ENCODE measurements at regions not wholly inside any gene's neighbourhood (a gene's known extent, or its start where the extent isn't known, plus 50 kb on each side); places are given as distances from the start of the nearest gene placed in this dataset.
A peak's percentile ranks its signal among the peaks of the same experiment; 100 is the strongest.

DNA sequence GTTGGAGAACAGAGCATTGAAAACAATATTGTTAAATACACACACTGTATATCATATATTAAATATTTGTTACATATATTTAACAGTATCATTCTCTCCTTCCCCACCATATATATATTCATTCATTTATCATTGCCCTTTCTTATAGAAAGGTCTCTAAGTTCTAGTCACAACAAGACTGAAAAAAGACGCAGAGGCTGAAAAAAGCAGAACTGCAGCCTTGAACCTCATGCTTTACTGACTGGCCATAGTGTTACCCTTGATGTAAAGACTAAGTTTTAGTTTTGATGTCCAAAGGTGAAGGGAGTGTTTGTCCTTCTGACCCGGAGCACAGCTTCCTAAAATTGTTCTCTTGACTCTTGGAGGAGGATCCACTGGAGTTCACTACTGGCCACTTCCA, 247.9 kb downstream of the PTEN start:
- DNase-seq = no peak

DNA sequence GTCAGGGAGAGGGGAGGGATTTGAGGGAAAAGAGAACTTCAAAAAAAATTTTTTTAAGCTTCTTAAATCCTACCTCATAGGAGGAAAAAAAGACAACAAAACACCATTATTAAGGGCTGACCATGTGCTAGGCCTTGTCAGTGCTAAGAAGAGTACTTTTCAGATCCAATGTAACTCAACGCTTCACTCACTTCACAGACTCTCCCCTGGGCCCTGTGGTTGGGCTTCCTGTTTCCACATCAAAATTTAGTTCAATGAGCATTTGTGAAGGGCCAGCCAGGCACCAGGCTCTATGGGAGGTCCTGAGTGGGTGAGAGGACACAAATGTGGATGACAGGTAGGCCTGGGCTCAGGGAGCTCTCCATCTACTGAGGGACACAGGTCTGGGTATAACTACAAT, 249.8 kb downstream of the PTEN start:
- no peak for DNase-seq

DNA sequence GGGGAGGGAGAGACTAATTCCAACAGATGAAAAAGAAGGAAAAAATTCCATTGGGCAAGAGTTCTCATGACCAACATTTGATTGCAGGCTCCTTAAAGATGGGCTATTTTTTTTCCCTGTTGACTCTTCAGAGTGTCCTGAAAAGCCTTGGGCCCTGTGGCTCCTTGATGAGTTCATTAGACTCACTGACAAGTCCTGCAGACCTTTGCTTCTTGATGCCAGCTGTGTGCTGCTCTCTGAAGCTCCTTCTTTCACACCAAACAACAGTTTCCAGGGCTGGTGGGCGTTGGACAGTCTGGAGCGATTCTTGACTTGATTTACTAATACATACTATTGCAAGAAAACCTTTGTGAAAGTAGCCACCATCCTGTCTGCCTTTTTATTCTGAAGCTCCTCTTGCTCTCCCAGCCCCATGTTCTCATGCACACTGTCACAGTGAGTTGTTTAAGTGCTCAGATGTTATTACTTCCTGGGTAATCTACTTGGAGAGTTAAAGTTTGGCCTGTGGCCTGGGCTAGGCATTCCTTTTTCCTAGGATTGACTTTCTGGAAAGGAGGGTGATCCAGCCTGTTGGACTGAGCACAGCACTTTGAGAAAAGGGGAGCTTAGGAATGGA, 250.3 kb downstream of the PTEN start:
- DNase-seq = no peak

DNA sequence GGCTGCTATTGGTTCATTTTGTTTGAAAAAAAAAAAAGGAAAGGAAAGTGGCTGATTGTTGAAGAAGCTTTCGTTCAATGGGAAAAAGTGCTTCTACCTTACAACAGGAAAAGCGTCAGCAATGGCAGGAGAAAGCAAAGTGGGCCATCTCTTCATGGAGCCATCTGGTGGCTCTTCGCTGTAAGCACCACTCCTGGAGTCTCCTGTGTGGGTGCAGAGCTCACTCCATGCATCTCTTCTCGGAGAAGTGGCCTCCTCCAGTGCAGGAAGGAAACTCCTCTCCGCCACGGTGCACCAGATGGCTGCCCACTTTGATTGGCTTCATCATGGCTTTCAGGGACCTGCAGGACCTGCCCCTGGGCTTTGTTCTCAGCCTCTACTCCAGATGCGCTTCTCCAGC, 250.9 kb downstream of the PTEN start:
- no peak for DNase-seq

DNA sequence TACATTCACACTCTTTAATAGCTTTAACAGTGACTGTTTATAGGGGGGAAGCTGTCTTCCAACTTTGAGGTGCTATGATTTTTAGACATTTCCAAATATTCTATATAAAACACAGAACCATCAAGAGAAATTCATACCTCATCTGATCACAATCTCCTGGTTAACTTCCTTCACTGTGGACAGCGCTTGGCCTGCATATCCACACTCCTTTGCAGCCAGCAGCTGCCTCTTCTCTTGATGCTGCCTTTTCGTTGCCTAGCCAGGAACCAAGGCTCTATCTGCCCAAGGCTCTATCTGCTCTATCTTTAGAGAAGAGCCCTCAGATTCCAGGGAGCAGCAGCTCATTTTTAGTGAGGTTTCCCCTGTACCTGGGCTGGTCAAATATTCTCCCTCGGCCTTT, 252.0 kb downstream of the PTEN start:
- DNase-seq = no peak

DNA sequence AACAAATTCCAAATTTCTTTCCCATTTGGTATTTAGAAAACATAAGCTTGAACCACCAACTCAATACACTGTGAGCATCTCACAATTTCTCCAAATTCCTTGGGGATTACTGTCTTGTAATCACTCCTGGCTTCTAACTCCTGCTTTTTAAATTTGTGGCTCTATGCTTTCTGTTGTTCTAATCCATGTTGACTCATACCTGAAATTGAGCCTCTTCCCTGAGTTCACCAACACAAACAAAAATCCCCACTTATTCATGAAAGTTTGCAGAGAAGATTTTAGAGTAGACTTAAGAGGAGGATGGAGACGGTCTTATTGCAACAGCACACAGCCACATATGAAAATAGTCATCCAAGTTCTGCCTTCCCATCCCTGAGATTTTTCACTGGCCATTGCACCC, 252.5 kb downstream of the PTEN start:
- no peak for DNase-seq

DNA sequence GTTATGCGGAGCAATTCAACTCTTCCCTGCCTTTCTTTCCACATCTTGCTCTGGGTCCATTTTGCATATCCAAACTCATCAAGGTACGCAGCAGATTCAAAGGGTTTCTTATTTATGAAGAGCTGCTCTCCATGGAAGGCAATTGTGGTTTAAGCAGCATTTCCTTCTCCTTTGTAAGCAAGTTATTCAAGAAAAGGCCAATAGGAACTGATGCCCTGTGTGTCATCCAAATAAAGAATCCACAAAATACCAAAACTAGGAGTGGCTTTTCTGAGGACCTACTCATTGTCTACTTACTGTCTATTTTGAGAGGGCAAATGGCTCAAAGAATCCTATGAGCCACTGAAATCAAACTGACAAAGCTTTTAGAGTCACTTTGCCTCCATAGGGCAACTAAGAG, 253.1 kb downstream of the PTEN start:
- DNase-seq = no peak

DNA sequence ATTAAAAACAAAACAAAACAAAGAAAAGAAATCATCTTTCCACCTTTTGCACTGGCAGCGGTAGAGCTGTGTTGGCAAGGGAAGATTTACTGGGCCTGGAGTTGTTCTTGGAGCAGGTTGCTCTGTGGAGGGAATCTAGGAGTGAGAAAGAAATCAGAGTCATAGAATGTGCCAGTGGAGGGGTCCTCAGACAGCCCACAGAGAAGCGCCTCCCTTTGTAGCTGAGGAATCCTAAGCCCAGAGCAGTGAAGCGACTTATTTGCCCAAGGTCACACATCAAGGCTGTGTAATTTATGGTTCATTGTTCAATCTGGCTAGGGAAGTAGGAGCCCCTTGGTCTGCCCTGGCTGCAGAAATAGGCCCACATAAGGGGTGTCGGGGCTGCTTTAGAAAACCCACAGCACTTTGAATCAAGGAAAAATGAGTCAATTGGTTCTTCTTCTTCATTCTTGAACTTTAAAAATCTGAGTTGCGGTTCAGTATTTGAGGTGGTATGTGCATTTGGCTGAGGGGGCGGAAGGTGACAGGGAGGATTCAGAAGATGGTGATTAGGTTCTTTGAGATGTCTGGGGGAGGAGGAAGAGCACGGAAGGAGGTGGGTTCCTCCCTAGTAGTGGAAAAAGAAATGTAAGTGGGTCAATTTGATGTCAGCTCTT, 253.7 kb downstream of the PTEN start:
- DNase-seq = peak; percentile 67

DNA sequence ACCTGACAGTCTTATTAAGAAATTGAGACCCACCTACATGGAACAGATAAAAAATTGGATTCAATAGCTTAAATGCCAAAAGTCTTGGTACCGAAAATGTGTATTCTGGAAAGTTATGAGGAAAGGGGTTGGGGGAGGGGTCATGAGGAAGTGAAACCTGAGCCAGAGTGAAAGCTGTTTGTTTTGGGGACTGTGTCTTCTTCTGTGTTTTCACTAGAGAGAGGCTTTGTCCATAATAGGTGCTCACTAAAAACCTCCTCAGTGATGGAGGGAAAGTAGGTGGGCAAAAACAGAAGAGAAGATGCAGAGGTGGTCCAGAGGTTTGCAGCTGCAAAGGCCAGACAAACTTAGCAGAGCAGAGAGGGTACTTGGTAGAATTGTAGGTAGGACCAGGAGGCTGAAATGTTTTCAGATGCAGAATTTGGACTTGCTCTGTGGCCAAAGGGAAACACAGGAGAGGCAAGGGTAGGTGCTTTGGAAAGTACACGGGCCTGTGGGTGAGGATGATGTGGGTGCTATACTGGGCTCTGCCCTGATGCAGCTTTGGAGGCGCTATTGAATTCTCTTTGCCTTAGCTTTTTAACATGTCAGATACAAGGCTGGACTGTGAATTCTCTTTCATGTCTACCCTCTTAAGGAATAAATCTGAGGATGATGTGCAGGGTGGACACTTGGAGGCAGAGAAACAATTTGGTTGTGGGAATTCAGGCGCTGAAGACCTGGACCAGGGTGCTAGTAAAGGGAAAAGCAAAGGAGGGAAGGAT, 254.6 kb downstream of the PTEN start:
- no peak for DNase-seq

DNA sequence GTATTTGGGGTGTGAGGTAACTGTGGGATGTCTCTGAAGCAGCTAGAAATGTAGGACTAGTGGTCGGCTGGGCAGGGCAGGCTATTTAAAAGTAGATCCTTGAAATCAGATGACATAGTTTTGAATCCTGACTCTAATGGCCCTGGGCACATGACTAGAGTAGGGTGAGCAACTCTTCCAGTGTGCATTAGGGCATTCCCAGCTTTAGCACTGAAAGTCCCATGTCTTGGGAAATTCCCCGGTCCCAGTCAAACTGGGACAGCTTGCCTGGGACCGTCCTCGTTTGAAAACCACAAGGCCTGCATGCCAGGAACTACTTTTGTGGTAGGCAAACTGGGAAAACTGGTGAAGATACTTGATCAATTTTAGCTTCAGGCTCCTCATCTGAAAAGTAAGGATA, 255.3 kb downstream of the PTEN start:
- no peak for DNase-seq

DNA sequence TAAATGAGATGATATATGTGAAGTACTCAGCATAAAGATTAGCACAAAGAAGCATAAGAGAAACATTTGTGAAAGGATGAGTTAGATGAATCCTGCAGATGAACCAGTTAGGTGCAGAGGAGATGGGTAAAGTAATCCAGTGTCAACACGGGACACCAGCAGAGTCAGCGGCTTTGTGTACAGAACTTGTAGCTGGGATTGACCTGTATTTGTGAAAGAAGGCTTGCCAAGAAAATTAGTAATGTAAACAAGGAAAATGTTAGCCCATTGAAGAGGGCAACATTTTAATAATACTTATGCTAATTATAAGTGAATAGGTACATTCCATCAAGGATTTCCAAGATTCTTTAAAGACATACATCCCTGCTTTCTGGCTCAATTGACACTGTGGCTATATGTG, 255.7 kb downstream of the PTEN start:
- DNase-seq = no peak

DNA sequence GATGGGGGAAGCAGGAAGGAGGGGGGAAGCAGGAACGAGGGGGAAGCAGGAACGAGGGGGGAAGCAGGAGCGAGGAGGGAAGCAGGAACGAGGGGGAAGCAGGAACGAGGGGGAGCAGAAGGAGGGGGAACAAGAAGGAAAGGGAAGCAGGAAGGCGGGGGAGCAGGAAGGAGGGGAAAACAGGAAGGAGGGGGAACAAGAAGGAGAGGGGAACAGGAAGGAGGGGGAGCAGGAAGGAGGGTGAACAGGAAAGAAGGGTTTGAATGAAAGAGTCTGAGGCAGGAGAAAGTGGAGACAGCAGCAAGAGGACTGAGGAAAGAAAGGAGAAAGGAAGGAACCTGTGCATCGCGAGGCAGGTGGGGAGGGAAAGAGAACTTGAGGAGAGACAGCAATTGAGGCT, 256.6 kb downstream of the PTEN start:
- no peak for DNase-seq

DNA sequence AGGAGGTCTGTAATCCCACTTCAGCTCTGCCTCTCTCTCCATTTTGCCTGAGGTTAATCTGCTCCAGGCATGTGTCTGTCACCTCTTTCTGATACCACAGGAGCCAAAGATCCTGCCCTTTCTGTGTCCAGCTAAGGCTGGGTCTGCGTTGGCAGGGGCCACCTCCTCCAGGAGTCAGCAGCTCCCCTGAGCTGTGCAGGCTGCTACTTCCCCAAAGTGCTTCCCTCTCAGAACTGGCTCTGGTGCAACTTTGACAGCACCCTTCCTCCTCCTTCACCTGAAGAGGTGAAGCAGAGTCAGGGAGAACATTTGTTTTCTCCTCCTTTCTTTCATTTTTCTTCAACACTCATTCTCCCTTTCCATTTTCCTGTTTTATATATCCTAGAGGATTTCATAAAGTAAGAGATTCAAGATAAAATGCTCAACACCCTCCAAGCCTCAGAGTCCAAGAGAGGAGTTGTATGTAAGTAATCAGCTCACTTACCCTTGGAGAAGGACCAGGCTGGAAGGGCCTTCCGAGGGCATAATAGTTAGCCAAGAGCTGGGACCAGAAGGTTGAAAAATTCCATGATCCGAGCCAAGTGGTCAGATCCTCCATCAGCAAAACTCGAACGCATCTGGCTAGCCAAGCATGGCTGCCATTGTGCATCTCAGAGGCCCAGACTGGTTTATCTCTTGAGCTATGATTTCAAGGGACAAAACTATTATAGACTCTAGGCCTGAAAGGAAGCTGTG, 257.3 kb downstream of the PTEN start:
- DNase-seq = no peak

DNA sequence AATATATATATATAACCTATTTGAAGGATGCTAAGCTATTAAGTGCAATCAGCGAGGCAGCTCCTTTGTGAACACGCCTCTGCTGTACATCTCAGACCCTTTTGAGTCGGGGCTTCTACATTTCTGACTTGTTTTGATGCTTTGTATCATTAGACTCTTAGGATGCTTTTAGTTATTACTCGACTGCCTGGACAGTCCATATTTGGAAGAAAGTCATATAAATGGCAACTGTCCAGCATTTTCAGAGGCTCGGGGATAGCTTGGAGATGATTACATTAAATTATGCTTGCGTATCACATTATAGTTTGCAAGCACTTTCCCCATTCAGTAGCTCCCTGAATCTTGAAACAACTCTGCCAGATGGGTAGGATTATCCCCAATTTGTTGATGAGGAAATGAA, 257.9 kb downstream of the PTEN start:
- no peak for DNase-seq

DNA sequence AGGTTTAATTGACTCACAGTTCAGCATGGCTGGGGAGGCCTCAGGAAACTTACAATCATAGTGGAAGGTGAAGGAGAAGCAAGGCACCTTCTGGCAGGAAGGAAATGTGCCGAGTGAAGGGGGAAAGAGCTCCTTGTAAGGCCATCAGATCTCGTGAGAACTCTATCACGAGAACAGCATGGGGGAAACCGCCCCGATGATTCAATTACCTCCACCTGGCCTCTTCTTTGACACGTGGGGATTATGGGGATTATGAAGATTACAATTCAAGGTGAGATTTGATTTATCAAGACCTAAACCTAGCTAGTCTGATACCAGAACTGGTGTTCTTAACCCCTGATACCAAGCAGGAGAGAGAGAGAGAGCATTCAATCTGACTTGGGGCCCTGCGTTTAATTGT, 258.7 kb downstream of the PTEN start:
- no peak for DNase-seq

DNA sequence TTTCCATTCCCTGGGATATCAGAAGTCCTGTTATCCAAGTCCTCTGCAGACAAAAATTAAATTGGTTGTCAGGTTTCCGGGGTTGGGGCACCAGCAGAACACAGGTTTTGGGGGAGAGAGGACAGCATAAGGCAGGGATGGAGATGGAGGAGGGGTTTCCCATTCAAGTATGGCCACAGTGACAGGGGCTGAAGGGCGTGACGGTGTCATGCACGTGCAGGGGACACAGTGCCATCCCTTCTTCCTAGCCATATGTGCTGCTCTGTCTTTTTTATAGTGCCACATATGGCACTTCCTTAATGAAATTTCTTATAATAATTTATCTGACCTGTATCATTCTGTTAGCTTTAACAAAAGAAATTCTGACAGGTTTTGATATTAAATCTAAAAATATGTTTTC, 259.2 kb downstream of the PTEN start:
- no peak for DNase-seq

DNA sequence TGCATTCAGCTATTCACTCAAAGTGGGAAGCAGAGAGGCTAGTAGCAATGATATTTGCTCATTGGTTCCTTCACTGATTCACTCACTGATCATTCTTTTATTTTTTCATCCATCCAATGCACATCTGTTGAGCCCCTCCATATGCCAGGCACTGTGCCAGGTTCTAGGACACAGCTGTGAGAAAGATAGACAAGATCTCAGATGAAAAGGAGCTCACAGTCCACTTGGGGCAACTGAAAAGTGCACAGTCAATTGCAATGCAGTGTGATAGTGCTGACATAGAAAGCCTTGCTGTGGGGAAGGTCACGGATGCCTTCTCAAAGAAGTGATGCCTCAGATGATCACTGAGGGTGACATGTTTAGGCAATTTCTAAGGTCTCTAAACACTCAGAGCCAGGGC, 262.3 kb downstream of the PTEN start:
- no peak for DNase-seq

DNA sequence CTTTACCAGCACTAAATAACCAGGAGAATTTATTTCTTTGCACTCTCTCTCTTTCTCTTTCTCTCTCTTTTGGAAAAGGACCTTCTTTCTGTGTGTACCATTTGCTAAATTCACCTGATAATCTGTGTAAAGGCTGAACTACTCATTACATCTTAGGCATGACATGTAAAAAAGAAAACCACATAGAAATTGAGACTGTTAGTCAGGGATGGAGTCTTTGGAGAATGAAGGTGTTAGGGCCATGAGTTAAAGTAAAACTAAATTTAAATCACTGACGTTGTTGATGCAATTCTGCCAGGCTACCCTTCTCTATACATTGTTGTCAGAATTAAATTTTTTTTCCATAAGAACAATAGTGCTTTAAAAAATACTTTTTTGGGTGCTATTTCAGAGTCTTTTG, 263.3 kb downstream of the PTEN start:
- no peak for DNase-seq

DNA sequence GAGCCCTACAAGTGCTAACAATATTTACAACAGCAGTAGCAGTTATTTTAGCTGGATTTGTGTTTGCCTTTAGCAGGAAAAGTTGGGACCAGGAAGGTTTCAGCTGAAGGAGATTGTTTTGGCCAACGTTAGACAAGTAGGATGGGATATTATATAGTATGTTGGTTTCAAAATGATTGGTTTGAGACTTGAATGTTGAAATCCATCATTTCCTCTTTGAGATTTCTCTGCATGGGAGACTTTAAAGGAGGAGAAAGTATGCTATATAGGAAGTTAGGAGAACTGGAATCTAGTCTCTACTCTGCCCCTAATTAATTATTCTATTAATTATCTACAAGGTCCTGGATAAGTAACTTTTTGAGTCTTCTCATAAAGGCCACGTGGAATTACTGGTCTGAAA, 263.8 kb downstream of the PTEN start:
- no peak for DNase-seq

DNA sequence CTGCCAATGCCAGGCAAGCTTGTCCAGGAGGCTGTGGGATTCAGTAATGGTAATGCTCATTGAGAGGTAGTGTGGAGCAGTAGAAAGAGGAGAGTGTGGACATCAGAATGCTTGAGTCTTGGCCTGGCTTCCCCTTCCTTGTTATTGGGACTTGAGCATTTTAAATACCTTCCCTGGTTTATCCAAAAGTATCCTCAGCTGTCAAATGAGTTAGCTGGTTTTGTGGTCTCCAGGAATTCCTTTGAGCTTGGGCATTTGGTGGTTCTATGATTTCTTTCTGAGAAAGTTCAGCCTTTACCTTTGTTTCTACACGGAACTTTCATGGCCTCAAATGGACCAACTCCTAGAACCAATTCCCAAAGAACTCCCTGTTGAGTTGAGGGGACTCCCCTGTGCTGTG, 264.3 kb downstream of the PTEN start:
- DNase-seq = no peak

DNA sequence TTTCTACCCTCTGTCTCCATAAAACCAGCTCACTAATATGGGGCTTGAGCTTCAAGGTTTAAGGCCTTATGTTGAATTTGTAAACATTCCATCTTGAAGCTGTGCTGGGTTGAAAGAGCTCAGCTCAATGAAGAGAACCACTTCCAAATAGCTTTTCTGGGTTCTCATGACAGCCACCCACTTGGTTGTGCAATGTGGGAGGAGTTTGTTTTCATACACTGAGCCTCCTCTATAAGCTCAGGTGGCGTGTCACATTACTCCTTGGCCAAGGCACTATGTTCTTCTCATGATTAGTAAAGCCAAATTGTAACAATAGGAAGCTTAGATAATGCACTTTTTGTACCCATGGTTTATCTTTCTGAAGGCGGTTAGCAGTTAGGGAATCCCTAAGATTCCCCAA, 265.6 kb downstream of the PTEN start:
- no peak for DNase-seq

DNA sequence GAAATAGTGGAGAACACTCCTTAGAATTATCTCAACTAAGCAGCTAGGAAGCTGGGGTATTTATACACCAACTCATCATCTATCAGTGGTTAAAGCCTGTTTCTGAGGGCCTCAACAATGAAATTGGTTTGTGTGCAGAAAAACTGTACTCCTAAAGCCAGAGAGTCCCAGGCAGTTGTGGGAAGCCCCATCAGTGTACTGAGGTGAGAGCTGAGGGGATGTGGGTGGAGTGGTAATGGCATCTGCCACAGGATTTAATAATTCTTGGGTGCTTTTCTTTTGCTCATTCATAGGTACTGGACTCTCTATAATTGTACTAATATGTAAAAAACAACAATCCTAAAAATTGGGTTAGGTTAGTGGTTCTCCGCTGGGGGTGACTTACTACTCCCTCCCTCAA, 267.5 kb downstream of the PTEN start:
- no peak for DNase-seq

DNA sequence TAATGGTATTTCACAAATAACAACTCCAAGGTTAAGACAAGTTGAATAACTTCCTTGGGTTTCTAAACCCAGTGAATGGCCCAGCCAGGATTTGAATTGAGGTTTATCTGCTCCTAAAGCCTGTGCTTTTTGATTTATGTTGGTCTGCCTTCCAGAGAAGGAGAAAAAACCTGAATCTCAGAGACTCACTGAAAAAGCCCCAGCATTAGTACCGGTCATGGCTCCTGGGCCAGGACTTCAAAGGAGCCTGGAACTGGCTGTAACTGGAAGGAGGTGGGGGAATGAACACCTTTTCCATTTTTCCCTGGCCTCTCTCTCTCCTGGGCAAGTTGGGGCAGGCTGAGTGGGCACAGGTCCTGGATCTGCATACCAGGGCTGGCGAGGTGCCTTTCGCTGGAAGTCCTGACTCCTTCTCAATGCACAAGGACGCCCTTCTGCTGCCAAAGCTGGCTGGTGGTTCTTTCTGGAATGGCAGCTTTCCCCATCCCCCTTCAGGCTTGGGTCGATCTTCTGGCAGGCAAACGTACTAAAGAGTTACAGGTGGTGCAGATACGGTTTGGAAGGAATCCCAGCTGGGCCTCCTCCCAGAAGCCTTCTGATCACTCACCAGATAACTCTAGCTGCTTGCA, 268.2 kb downstream of the PTEN start:
- DNase-seq = no peak
